Ascending aorta (tissue), 2 donors: ENCODE measurements at regions not wholly inside any gene's neighbourhood (a gene's known extent, or its start where the extent isn't known, plus 50 kb on each side); places are given as distances from the start of the nearest gene placed in this dataset.

Experiments used
- DNase-seq, 2 donors: peaks; one replicate each; pipeline ENCODE4 v3.0.0-alpha.2; 2019; ENCODE audit warnings: low spot score in 2 of 2
- H3K27ac ChIP-seq, 2 donors: fragments of 200-600 bp; sonication (generic); one replicate each; pipeline ENCODE4 v1.5.1; 2016 to 2017; ENCODE audit warnings: mild to moderate bottlenecking in 1 of 2
- H3K27me3 ChIP-seq: fragments of 200-600 bp; sonication (generic); one replicate; pipeline ENCODE4 v1.5.1; 2017
- H3K36me3 ChIP-seq, 2 donors: fragments of 200-600 bp; sonication (generic); one replicate each; pipeline ENCODE4 v1.5.1; 2016
- H3K4me1 ChIP-seq, 2 donors: fragments of 200-600 bp; sonication (generic); one replicate each; pipeline ENCODE4 v1.5.1; 2016 to 2017; ENCODE audit warnings: mild to moderate bottlenecking in 1 of 2
- H3K4me3 ChIP-seq, 2 donors: fragments of 200-600 bp; sonication (generic); one replicate each; pipeline ENCODE4 v1.5.1; 2016 to 2017; ENCODE audit warnings: mild to moderate bottlenecking in 1 of 2
- H3K9me3 ChIP-seq, 2 donors: fragments of 200-600 bp; sonication (generic); one replicate each; pipeline ENCODE4 v1.5.1; 2016
- CTCF ChIP-seq, 3 experiments: fragments of 200-600 bp in 2 of 3; fragments of 450-650 bp in 1 of 3; sonication (generic) in 2 of 3; IDR thresholded peaks; one replicate each; pipeline ENCODE4 v1.5.1; 2016 to 2019; ENCODE audit warnings: antibody characterized with exemption in 3 of 3, mild to moderate bottlenecking in 1 of 3, moderate library complexity in 1 of 3
- intact Hi-C: fragments of 100-400 bp; cut with DNase I; formaldehyde crosslinking; loops from one replicate; pipeline ENCODE4 v1.15.1; 2023

- H3K4me3 ChIP-seq, result no peak overlapping the region
- no peaks in the 10 kb centered on the region for H3K9me3 ChIP-seq
- TF ChIP-seq CTCF (IDR thresholded peaks at IDR 0.05), result no peak
- H3K36me3 ChIP-seq, result no peaks in the 10 kb centered on the region
- intact Hi-C loops, result no loop called here
- no peak for DNase-seq
- H3K27ac ChIP-seq, result no peak overlapping the region
- H3K4me1 ChIP-seq, result no peaks in the 10 kb centered on the region
- no peaks in the 10 kb centered on the region for H3K27me3 ChIP-seq
Observed at GRCh38 chr9:11749396-11749795, 943.8 kb upstream of the TYRP1 start.

DNA sequence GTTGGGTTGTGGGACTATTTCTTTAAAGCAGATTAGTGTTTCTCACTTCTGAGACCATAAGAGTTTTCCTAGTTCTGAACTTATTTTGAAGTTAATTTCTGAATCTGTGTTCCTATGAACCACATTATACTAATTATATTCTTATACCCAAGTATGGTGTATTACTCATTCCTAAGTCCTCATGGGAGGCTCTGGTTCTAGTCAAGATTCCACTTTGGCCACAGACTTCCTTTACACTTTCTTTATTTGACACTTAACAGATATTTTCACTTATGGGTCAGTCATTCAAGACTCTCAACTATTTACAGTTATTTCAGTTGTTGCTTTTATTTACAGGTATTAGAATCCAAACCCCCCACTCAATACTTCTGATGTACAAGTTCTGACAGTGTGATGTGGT, 937.2 kb upstream of the TYRP1 start:
- Histone ChIP-seq H3K36me3 (no peaks in the 10 kb centered on the region), H3K27ac (no peak overlapping the region), H3K27me3 (no peaks in the 10 kb centered on the region), H3K9me3 (no peaks in the 10 kb centered on the region), H3K4me3 (no peak overlapping the region), H3K4me1 (no peaks in the 10 kb centered on the region)
- TF ChIP-seq CTCF (IDR thresholded peaks at IDR 0.05), result no peak
- intact Hi-C loops, result no loop called here
- no peak for DNase-seq

GRCh38 chr9:11757408-11757807, 935.8 kb upstream of the TYRP1 start:
- no peak for DNase-seq
- TF ChIP-seq CTCF (IDR thresholded peaks at IDR 0.05), result no peak
- no peaks in the 10 kb centered on the region for H3K4me1 ChIP-seq
- no peaks in the 10 kb centered on the region for H3K9me3 ChIP-seq
- H3K27ac ChIP-seq, result no peak overlapping the region
- no peaks in the 10 kb centered on the region for H3K27me3 ChIP-seq
- H3K4me3 ChIP-seq, result no peak overlapping the region
- H3K36me3 ChIP-seq, result no peaks in the 10 kb centered on the region
- intact Hi-C loops, result no loop called here

GRCh38 chr9:11758016-11758415, 935.2 kb upstream of the TYRP1 start:
- no peak for TF ChIP-seq CTCF (IDR thresholded peaks at IDR 0.05)
- H3K4me1 ChIP-seq, result no peaks in the 10 kb centered on the region
- no peaks in the 10 kb centered on the region for H3K27me3 ChIP-seq
- no peaks in the 10 kb centered on the region for H3K9me3 ChIP-seq
- no peak overlapping the region for H3K27ac ChIP-seq
- DNase-seq, result no peak
- no peak overlapping the region for H3K4me3 ChIP-seq
- intact Hi-C loops, result no loop called here
- H3K36me3 ChIP-seq, result no peaks in the 10 kb centered on the region

GRCh38 chr9:11779971-11780370, 913.2 kb upstream of the TYRP1 start:
- Histone ChIP-seq H3K4me3 (no peak overlapping the region), H3K4me1 (no peaks in the 10 kb centered on the region), H3K9me3 (no peaks in the 10 kb centered on the region), H3K36me3 (no peaks in the 10 kb centered on the region), H3K27ac (no peak overlapping the region), H3K27me3 (no peaks in the 10 kb centered on the region)
- DNase-seq, result no peak
- intact Hi-C loops, result no loop called here
- TF ChIP-seq CTCF (IDR thresholded peaks at IDR 0.05), result no peak

- H3K27ac ChIP-seq, result no peak overlapping the region
- no peaks in the 10 kb centered on the region for H3K27me3 ChIP-seq
- no peak for TF ChIP-seq CTCF (IDR thresholded peaks at IDR 0.05)
- intact Hi-C loops, result no loop called here
- H3K4me3 ChIP-seq, result no peak overlapping the region
- H3K9me3 ChIP-seq, result no peaks in the 10 kb centered on the region
- H3K4me1 ChIP-seq, result no peaks in the 10 kb centered on the region
- H3K36me3 ChIP-seq, result no peaks in the 10 kb centered on the region
- DNase-seq, result no peak
Observed at GRCh38 chr9:11792870-11793269, 900.3 kb upstream of the TYRP1 start.
